LNCAP (cell line): ENCODE measurements at regions not wholly inside any gene's neighbourhood (a gene's known extent, or its start where the extent isn't known, plus 50 kb on each side); places are given as distances from the start of the nearest gene placed in this dataset.

Experiments
- CTCF ChIP-seq: fragments of 450-650 bp; IDR thresholded peaks from 2 replicates; pipeline ENCODE4 v1.5.1; 2017; ENCODE audit warnings: mild to moderate bottlenecking

- no peak for TF ChIP-seq CTCF
These were observed 430.1 kb upstream of the USP24 start for GRCh38 chr1:55645270-55645669.

- TF ChIP-seq CTCF = no peak
These were observed 426.8 kb upstream of the USP24 start for GRCh38 chr1:55641947-55642346.

GRCh38 chr1:55640708-55641473, 425.7 kb upstream of the USP24 start:
- TF ChIP-seq CTCF = no peak

- TF ChIP-seq CTCF = no peak
These were observed 424.4 kb upstream of the USP24 start for GRCh38 chr1:55639526-55639925.

GRCh38 chr1:55639051-55639450, 423.9 kb upstream of the USP24 start:
- no peak for TF ChIP-seq CTCF

GRCh38 chr1:55636696-55637095, 421.5 kb upstream of the USP24 start:
- no peak for TF ChIP-seq CTCF

- TF ChIP-seq CTCF = no peak
These were observed 420.7 kb upstream of the USP24 start for GRCh38 chr1:55635856-55636255.

- no peak for TF ChIP-seq CTCF
These were observed 419.4 kb upstream of the USP24 start for GRCh38 chr1:55634516-55634915.
